Osteoblast (primary cell): ENCODE measurements at regions not wholly inside any gene's neighbourhood (a gene's known extent, or its start where the extent isn't known, plus 50 kb on each side); places are given as distances from the start of the nearest gene placed in this dataset.

Experiments
- DNase-seq: peaks from one replicate; pipeline ENCODE4 v3.0.0; 2011; ENCODE audit warnings: low spot score, mixed read lengths; ENCODE audit not compliant: insufficient read length; ENCODE audit errors: missing footprints
- H2AFZ ChIP-seq: 2 replicates; pipeline ENCODE4 v1.6.0; 2011; ENCODE audit warnings: mild to moderate bottlenecking, low read length
- H3K27ac ChIP-seq: 2 replicates; pipeline ENCODE4 v1.5.1; 2011; ENCODE audit warnings: mild to moderate bottlenecking, low read depth, low read length, moderate library complexity
- H3K27me3 ChIP-seq: 2 replicates; pipeline ENCODE4 v1.6.0; 2012; ENCODE audit warnings: mild to moderate bottlenecking, control low read depth, inconsistent platforms, low read length, moderate library complexity; ENCODE audit not compliant: insufficient read depth
- H3K36me3 ChIP-seq: 2 replicates; pipeline ENCODE4 v1.5.1; 2011; ENCODE audit warnings: mild to moderate bottlenecking, low read length, control low read depth, moderate library complexity; ENCODE audit not compliant: insufficient read depth
- H3K4me1 ChIP-seq: 2 replicates; pipeline ENCODE4 v1.5.1; 2011; ENCODE audit warnings: mild to moderate bottlenecking, low read length, control low read depth, moderate library complexity; ENCODE audit not compliant: insufficient read depth
- H3K4me2 ChIP-seq: 2 replicates; pipeline ENCODE4 v1.6.0; 2011; ENCODE audit warnings: mild to moderate bottlenecking, low read length; ENCODE audit not compliant: insufficient read depth
- H3K4me3 ChIP-seq: fragments of 200-600 bp; sonication (generic); 3 replicates; pipeline ENCODE4 v1.5.1; 2012; ENCODE audit warnings: mild to moderate bottlenecking, low read length, inconsistent platforms; ENCODE audit not compliant: insufficient read depth
- H3K79me2 ChIP-seq: 2 replicates; pipeline ENCODE4 v1.6.0; 2012; ENCODE audit warnings: mild to moderate bottlenecking, low read length, control low read depth, inconsistent platforms; ENCODE audit not compliant: insufficient read depth
- H3K9me3 ChIP-seq: 2 replicates; pipeline ENCODE4 v1.5.1; 2011; ENCODE audit warnings: low read depth, low read length, control low read depth
- H4K20me1 ChIP-seq: 2 replicates; pipeline ENCODE4 v1.6.0; 2012; ENCODE audit warnings: mild to moderate bottlenecking, low read length, control low read depth; ENCODE audit not compliant: insufficient read depth
- CTCF ChIP-seq: IDR thresholded peaks from 2 replicates; pipeline ENCODE4 v1.5.1; 2011; ENCODE audit warnings: mild to moderate bottlenecking, low read depth, low read length, moderate library complexity; ENCODE audit errors: extremely low read depth

GRCh38 chr4:127538016-127538415, 94.7 kb upstream of the INTU start:
- no peaks in the 10 kb centered on the region for H3K4me1 ChIP-seq
- H2AFZ ChIP-seq: no peak overlapping the region
- H3K4me2 ChIP-seq: no peak overlapping the region
- H3K27ac ChIP-seq: no peak overlapping the region
- H3K36me3 ChIP-seq: no peaks in the 10 kb centered on the region
- DNase-seq: no peak
- no peaks in the 10 kb centered on the region for H3K79me2 ChIP-seq
- H3K9me3 ChIP-seq: no peaks in the 10 kb centered on the region
- H3K4me3 ChIP-seq: no peak overlapping the region
- H4K20me1 ChIP-seq: no peaks in the 10 kb centered on the region
- TF ChIP-seq CTCF: no peak
- H3K27me3 ChIP-seq: no peaks in the 10 kb centered on the region

GRCh38 chr4:127540497-127541025, 92.2 kb upstream of the INTU start:
- Histone ChIP-seq H3K27me3 (no peaks in the 10 kb centered on the region), H3K4me2 (no peak overlapping the region), H3K79me2 (no peaks in the 10 kb centered on the region), H3K27ac (no peak overlapping the region), H3K9me3 (no peaks in the 10 kb centered on the region), H3K4me1 (no peaks in the 10 kb centered on the region), H3K4me3 (no peak overlapping the region), H3K36me3 (no peaks in the 10 kb centered on the region), H2AFZ (no peak overlapping the region), H4K20me1 (no peaks in the 10 kb centered on the region)
- DNase-seq: no peak
- TF ChIP-seq CTCF: no peak

- no peaks in the 10 kb centered on the region for H3K4me1 ChIP-seq
- no peaks in the 10 kb centered on the region for H3K36me3 ChIP-seq
- no peak overlapping the region for H3K4me2 ChIP-seq
- no peak overlapping the region for H2AFZ ChIP-seq
- H4K20me1 ChIP-seq: no peaks in the 10 kb centered on the region
- no peaks in the 10 kb centered on the region for H3K9me3 ChIP-seq
- no peaks in the 10 kb centered on the region for H3K79me2 ChIP-seq
- no peak overlapping the region for H3K4me3 ChIP-seq
- H3K27ac ChIP-seq: no peak overlapping the region
- TF ChIP-seq CTCF: no peak
- no peak for DNase-seq
- no peaks in the 10 kb centered on the region for H3K27me3 ChIP-seq
These were observed 87.5 kb upstream of the INTU start for GRCh38 chr4:127545271-127545670.

- no peaks in the 10 kb centered on the region for H3K4me1 ChIP-seq
- no peaks in the 10 kb centered on the region for H3K27me3 ChIP-seq
- H3K4me3 ChIP-seq: no peak overlapping the region
- no peaks in the 10 kb centered on the region for H3K9me3 ChIP-seq
- H2AFZ ChIP-seq: no peak overlapping the region
- H3K4me2 ChIP-seq: no peak overlapping the region
- H3K79me2 ChIP-seq: no peaks in the 10 kb centered on the region
- no peak for TF ChIP-seq CTCF
- H4K20me1 ChIP-seq: no peaks in the 10 kb centered on the region
- DNase-seq: no peak
- H3K27ac ChIP-seq: no peak overlapping the region
- H3K36me3 ChIP-seq: no peaks in the 10 kb centered on the region
These were observed 83.5 kb upstream of the INTU start for GRCh38 chr4:127548990-127549925.
